H9 (cell line): ENCODE measurements at regions not wholly inside any gene's neighbourhood (a gene's known extent, or its start where the extent isn't known, plus 50 kb on each side); places are given as distances from the start of the nearest gene placed in this dataset.

Source experiments
- DNase-seq: peaks from one replicate; pipeline ENCODE4 v3.0.0-alpha.2; 2017
- H2AFZ ChIP-seq: one replicate; pipeline ENCODE4 v1.6.1; 2013; ENCODE audit warnings: mild to moderate bottlenecking, low read length, control low read depth, moderate library complexity
- H2AK5ac ChIP-seq: 2 replicates; pipeline ENCODE4 v1.6.1; 2013; ENCODE audit warnings: low read length, control low read depth, mixed read lengths; ENCODE audit not compliant: insufficient read length
- H2BK120ac ChIP-seq: one replicate; pipeline ENCODE4 v1.6.1; 2013; ENCODE audit warnings: low read depth, mild to moderate bottlenecking, low read length, control low read depth, inconsistent platforms; ENCODE audit not compliant: poor library complexity, severe bottlenecking
- H2BK12ac ChIP-seq: 2 replicates; pipeline ENCODE4 v1.6.1; 2013; ENCODE audit warnings: low read length, control low read depth, mixed read lengths, low read depth; ENCODE audit not compliant: insufficient read length
- H2BK15ac ChIP-seq: 2 replicates; pipeline ENCODE4 v1.6.1; 2013; ENCODE audit warnings: low read depth, low read length, control low read depth
- H2BK20ac ChIP-seq: one replicate; pipeline ENCODE4 v1.6.1; 2013; ENCODE audit warnings: low read depth, mild to moderate bottlenecking, low read length, control low read depth, inconsistent platforms; ENCODE audit not compliant: poor library complexity, severe bottlenecking
- H2BK5ac ChIP-seq: 2 replicates; pipeline ENCODE4 v1.6.1; 2013; ENCODE audit warnings: low read length, control low read depth, mixed read lengths; ENCODE audit not compliant: insufficient read length
- H3K14ac ChIP-seq: 2 replicates; pipeline ENCODE4 v1.6.1; 2013; ENCODE audit warnings: low read length, control low read depth; ENCODE audit not compliant: insufficient read depth
- H3K18ac ChIP-seq: 2 replicates; pipeline ENCODE4 v1.6.1; 2013; ENCODE audit warnings: low read depth, mild to moderate bottlenecking, mixed read lengths, low read length, control low read depth; ENCODE audit not compliant: insufficient read length
- H3K23ac ChIP-seq: 2 replicates; pipeline ENCODE4 v1.6.1; 2013; ENCODE audit warnings: low read length, control low read depth, mixed read lengths, low read depth; ENCODE audit not compliant: insufficient read length
- H3K23me2 ChIP-seq: 2 replicates; pipeline ENCODE4 v1.6.1; 2013; ENCODE audit warnings: low read depth, mild to moderate bottlenecking, mixed read lengths, low read length, control low read depth; ENCODE audit not compliant: insufficient read length, poor library complexity, severe bottlenecking
- H3K27ac ChIP-seq: 2 replicates; pipeline ENCODE4 v1.5.1; 2013; ENCODE audit warnings: low read length, control low read depth, mixed read lengths, low read depth; ENCODE audit not compliant: insufficient read length
- H3K27me3 ChIP-seq: 2 replicates; pipeline ENCODE4 v1.6.1; 2013; ENCODE audit warnings: low read length, control low read depth, inconsistent platforms; ENCODE audit not compliant: insufficient read depth
- H3K4ac ChIP-seq: 2 replicates; pipeline ENCODE4 v1.6.1; 2013; ENCODE audit warnings: low read depth, mild to moderate bottlenecking, control low read depth, inconsistent platforms, low read length, moderate library complexity
- H3K4me1 ChIP-seq: 2 replicates; pipeline ENCODE4 v1.6.1; 2013; ENCODE audit warnings: low read length, control low read depth, inconsistent platforms; ENCODE audit not compliant: insufficient read depth
- H3K4me2 ChIP-seq: 2 replicates; pipeline ENCODE4 v1.6.1; 2013; ENCODE audit warnings: low read length, control low read depth, mixed read lengths; ENCODE audit not compliant: insufficient read length, insufficient read depth
- H3K56ac ChIP-seq: 2 replicates; pipeline ENCODE4 v1.6.1; 2013; ENCODE audit warnings: low read depth, mild to moderate bottlenecking, mixed read lengths, low read length, control low read depth; ENCODE audit not compliant: insufficient read length
- H3K79me1 ChIP-seq: 2 replicates; pipeline ENCODE4 v1.6.1; 2013; ENCODE audit warnings: low read depth, mild to moderate bottlenecking, moderate library complexity, low read length, control low read depth, inconsistent platforms; ENCODE audit not compliant: insufficient read depth, poor library complexity, severe bottlenecking
- H3K79me2 ChIP-seq: 2 replicates; pipeline ENCODE4 v1.6.1; 2013; ENCODE audit warnings: low read length, control low read depth, inconsistent platforms; ENCODE audit not compliant: insufficient read depth
- H3K9ac ChIP-seq: 2 replicates; pipeline ENCODE4 v1.6.1; 2013; ENCODE audit warnings: low read length, control low read depth, mixed read lengths; ENCODE audit not compliant: insufficient read length; ENCODE audit errors: extremely low read depth
- H3K9me3 ChIP-seq: one replicate; pipeline ENCODE4 v1.6.1; 2013; ENCODE audit warnings: low read depth, low read length, inconsistent platforms; ENCODE audit not compliant: control insufficient read depth
- H3T11ph ChIP-seq: one replicate; pipeline ENCODE4 v1.6.1; 2013; ENCODE audit warnings: mild to moderate bottlenecking, low read length, control low read depth, inconsistent platforms
- H4K20me1 ChIP-seq: one replicate; pipeline ENCODE4 v1.6.1; 2013; ENCODE audit not compliant: control insufficient read depth, insufficient read length, insufficient read depth
- H4K5ac ChIP-seq: 2 replicates; pipeline ENCODE4 v1.6.1; 2013; ENCODE audit warnings: low read depth, mild to moderate bottlenecking, mixed read lengths, low read length, control low read depth; ENCODE audit not compliant: insufficient read length
- H4K8ac ChIP-seq: replicated peaks from 2 replicates; pipeline ENCODE4 v1.6.1; 2013; ENCODE audit warnings: low read length, control low read depth, mixed read lengths, low read depth; ENCODE audit not compliant: insufficient read length
- H4K91ac ChIP-seq: 2 replicates; pipeline ENCODE4 v1.6.1; 2013; ENCODE audit warnings: low read depth, mild to moderate bottlenecking, moderate library complexity, mixed read lengths, low read length, control low read depth; ENCODE audit not compliant: insufficient read length
- H3K27ac Mint-ChIP-seq, 3 experiments: 2 replicates in 2 of 3; 3 replicates in 1 of 3; pipeline ENCODE4 v1.8.0; 2020 to 2021; ENCODE audit warnings: mixed read lengths in 3 of 3, mild to moderate bottlenecking in 1 of 3, moderate library complexity in 1 of 3
- H3K27me3 Mint-ChIP-seq: 2 replicates; pipeline ENCODE4 v1.8.0; 2021; ENCODE audit warnings: low read depth, mild to moderate bottlenecking, moderate library complexity, mixed read lengths
- H3K36me3 Mint-ChIP-seq, 3 experiments: 2 replicates in 2 of 3; 3 replicates in 1 of 3; pipeline ENCODE4 v1.8.0; 2020 to 2021; ENCODE audit warnings: low read depth in 3 of 3, mixed read lengths in 3 of 3; ENCODE audit not compliant: insufficient read depth in 1 of 3
- H3K4me1 Mint-ChIP-seq, 2 experiments: 2 replicates each; pipeline ENCODE4 v1.8.0; 2020; ENCODE audit warnings: mixed read lengths in 2 of 2
- H3K4me3 Mint-ChIP-seq, 2 experiments: 2 replicates in 1 of 2; 3 replicates in 1 of 2; pipeline ENCODE4 v1.8.0; 2020 to 2021; ENCODE audit warnings: mild to moderate bottlenecking in 2 of 2, mixed read lengths in 2 of 2, moderate library complexity in 1 of 2
- H3K9me3 Mint-ChIP-seq, 2 experiments: 2 replicates in 1 of 2; 3 replicates in 1 of 2; pipeline ENCODE4 v1.8.0; 2020; ENCODE audit warnings: mild to moderate bottlenecking in 2 of 2, mixed read lengths in 2 of 2, moderate library complexity in 1 of 2
- CTCF ChIP-seq: fragments of 200-600 bp; sonication (generic); conservative IDR thresholded peaks from 3 replicates; pipeline ENCODE4 v1.8.0; 2021; ENCODE audit warnings: antibody characterized with exemption, mild to moderate bottlenecking
- WGBS: extraction: QIAGEN DNeasy Blood & Tissue Kit; methylation state at CpG from one replicate; pipeline ENCODE4 v1.1.7; 2013; ENCODE audit warnings: missing lambda C conversion rate, low lambda C conversion rate, mixed read lengths; ENCODE audit not compliant: insufficient read length; ENCODE audit errors: extremely low coverage; 5-methylcytosine and 5-hydroxymethylcytosine counted together

- Histone ChIP-seq H3K9me3 (no peaks in the 10 kb centered on the region), H3K9ac (no peak overlapping the region), H2AK5ac (no peak overlapping the region), H2BK120ac (no peak overlapping the region), H3K27me3 (no peaks in the 10 kb centered on the region), H2AFZ (no peak overlapping the region), H3T11ph (no peak overlapping the region), H3K14ac (no peak overlapping the region), H4K8ac (no peak overlapping the region), H3K56ac (no peak overlapping the region), H3K4ac (no peak overlapping the region), H3K27ac (no peak overlapping the region), H4K91ac (no peak overlapping the region), H3K4me2 (no peak overlapping the region), H2BK5ac (no peak overlapping the region), H4K5ac (no peak overlapping the region), H3K18ac (no peak overlapping the region), H3K23me2 (no peaks in the 10 kb centered on the region), H2BK15ac (no peak overlapping the region), H3K23ac (no peak overlapping the region), H2BK12ac (no peak overlapping the region), H3K79me1 (no peaks in the 10 kb centered on the region), H3K79me2 (no peaks in the 10 kb centered on the region), H4K20me1 (no peaks in the 10 kb centered on the region), H3K4me1 (no peaks in the 10 kb centered on the region), H2BK20ac (no peak overlapping the region)
- H3K9me3 Mint-ChIP-seq, result no peaks in the 10 kb centered on the region
- H3K36me3 Mint-ChIP-seq, result no peaks in the 10 kb centered on the region
- H3K27ac Mint-ChIP-seq, result no peak overlapping the region
- DNase-seq, result no peak
- whole genome bisulfite sequencing, result no CpG with 5 or more reads among the region's 5 CpGs
- H3K27me3 Mint-ChIP-seq, result no peaks in the 10 kb centered on the region
- no peak overlapping the region for H3K4me3 Mint-ChIP-seq
- peak; percentile 22; the same call in 1 of the 3 replicates for TF ChIP-seq CTCF
- H3K4me1 Mint-ChIP-seq, result no peaks in the 10 kb centered on the region
Observed at GRCh38 chr12:45655186-45655585, 74.3 kb upstream of the ARID2 start.
